Stomach (tissue), 8 donors: ENCODE measurements at regions not wholly inside any gene's neighbourhood (a gene's known extent, or its start where the extent isn't known, plus 50 kb on each side); places are given as distances from the start of the nearest gene placed in this dataset.

Experiments
- DNase-seq, 2 donors: peaks; one replicate each; pipeline versions ENCODE4 v3.0.0 to v3.0.0-alpha.2; 2013 to 2019
- H3K27ac ChIP-seq, 5 donors: fragments of 200-600 bp in 4 of 5; sonication (generic) in 4 of 5; one replicate each; pipeline ENCODE4 v1.5.1; 2013 to 2019; ENCODE audit warnings: mild to moderate bottlenecking in 1 of 5, moderate library complexity in 1 of 5
- H3K27me3 ChIP-seq, 3 donors: fragments of 200-600 bp; sonication (generic); one replicate each; pipeline ENCODE4 v1.5.1; 2017 to 2019; ENCODE audit warnings: mixed run types in 1 of 3
- H3K36me3 ChIP-seq, 4 donors: fragments of 200-600 bp; sonication (generic); 1 replicate in 3 of 4; 2 replicates in 1 of 4; pipeline ENCODE4 v1.5.1; 2016 to 2019
- H3K4me1 ChIP-seq, 4 donors: fragments of 200-600 bp; sonication (generic); one replicate each; pipeline ENCODE4 v1.5.1; 2016 to 2019
- H3K4me3 ChIP-seq, 4 donors: fragments of 200-600 bp; sonication (generic) in 3 of 4; one replicate each; pipeline ENCODE4 v1.5.1; 2016 to 2019; ENCODE audit warnings: mild to moderate bottlenecking in 1 of 4
- H3K9me3 ChIP-seq, 4 donors: fragments of 200-600 bp; sonication (generic); one replicate each; pipeline ENCODE4 v1.5.1; 2016 to 2019
- CTCF ChIP-seq, 7 experiments: fragments of 450-650 bp in 4 of 7; fragments of 200-600 bp in 3 of 7; sonication (generic) in 3 of 7; IDR thresholded peaks; one replicate each; pipeline ENCODE4 v1.5.1; 2016 to 2019; ENCODE audit warnings: antibody characterized with exemption in 7 of 7, control low read depth in 2 of 7, mild to moderate bottlenecking in 1 of 7
- EP300 ChIP-seq: sonication (generic); formaldehyde crosslinking; IDR thresholded peaks from one replicate; pipeline ENCODE4 v1.6.1; 2017; ENCODE audit warnings: antibody characterized with exemption
- POLR2A ChIP-seq, 4 donors: fragments of 450-650 bp; IDR thresholded peaks; one replicate each; pipeline ENCODE4 v1.6.1; 2016; ENCODE audit warnings: antibody characterized with exemption in 4 of 4, control low read depth in 2 of 4, mild to moderate bottlenecking in 1 of 4, moderate library complexity in 1 of 4
- POLR2AphosphoS5 ChIP-seq, 3 donors: sonication (generic); formaldehyde crosslinking; IDR thresholded peaks; one replicate each; pipeline ENCODE4 v1.6.1; 2016; ENCODE audit warnings: antibody characterized with exemption in 3 of 3
- WGBS, 5 donors: extraction: QIAGEN DNeasy Blood & Tissue Kit in 3 of 5; methylation state at CpG; one replicate each; pipeline versions ENCODE4 v1.1.5 to v1.1.7; 2013 to 2018; 5-methylcytosine and 5-hydroxymethylcytosine counted together
- intact Hi-C: fragments of 100-400 bp; cut with DNase I; formaldehyde crosslinking; loops from one replicate; pipeline ENCODE4 v1.15.1; 2023; ENCODE audit warnings: low total_unique reads
- donor health status: healthy with polysubstance abuse.
- donor health status: Bipolar disorder and iron deficiency.
- donor health status: healthy.

- H3K9me3 ChIP-seq, result peaks cover 0 to 4% (median 0%) of the 10 kb centered on the region in 4 donors
- DNase-seq, result no peak
- H3K36me3 ChIP-seq, result no peaks in the 10 kb centered on the region
- no peak for TF ChIP-seq EP300
- no peak for TF ChIP-seq CTCF (IDR thresholded peaks at IDR 0.05)
- no peak for TF ChIP-seq POLR2A (IDR thresholded peaks at IDR 0.05)
- no peak for TF ChIP-seq POLR2AphosphoS5 (IDR thresholded peaks at IDR 0.05)
- H3K4me3 ChIP-seq, result no peak overlapping the region
- H3K27ac ChIP-seq, result no peak overlapping the region
- H3K4me1 ChIP-seq, result no peaks in the 10 kb centered on the region
- no peaks in the 10 kb centered on the region for H3K27me3 ChIP-seq
- 71 to 88% (median 77%) methylated on average over 3 of the region's 3 CpGs for WGBS, 5 donors
- intact Hi-C loops, result no loop called here
Measured at GRCh38 chr5:167271081-167271480, 1020.4 kb upstream of the WWC1 start.

- Histone ChIP-seq H3K4me1 (no peaks in the 10 kb centered on the region), H3K9me3 (peaks cover 0 to 4% (median 0%) of the 10 kb centered on the region in 4 donors), H3K27ac (no peak overlapping the region), H3K4me3 (no peak overlapping the region), H3K36me3 (no peaks in the 10 kb centered on the region), H3K27me3 (no peaks in the 10 kb centered on the region)
- DNase-seq, result no peak
- 73 to 82% (median 80%) methylated on average over 4 of the region's 4 CpGs for WGBS, 5 donors
- TF ChIP-seq POLR2A (IDR thresholded peaks at IDR 0.05) (no peak), POLR2AphosphoS5 (IDR thresholded peaks at IDR 0.05) (no peak), EP300 (no peak), CTCF (IDR thresholded peaks at IDR 0.05) (no peak)
- intact Hi-C loops, result no loop called here
Measured at GRCh38 chr5:167271511-167271910, 1019.9 kb upstream of the WWC1 start.

- WGBS, 5 donors, result 73 to 89% (median 87%) methylated on average over 3 of the region's 3 CpGs
- no peaks in the 10 kb centered on the region for H3K27me3 ChIP-seq
- H3K27ac ChIP-seq, result no peak overlapping the region
- no peak overlapping the region for H3K4me3 ChIP-seq
- no peaks in the 10 kb centered on the region for H3K4me1 ChIP-seq
- no peak for DNase-seq
- no peaks in the 10 kb centered on the region for H3K9me3 ChIP-seq
- H3K36me3 ChIP-seq, result no peaks in the 10 kb centered on the region
- TF ChIP-seq POLR2AphosphoS5 (IDR thresholded peaks at IDR 0.05), result no peak
- no peak for TF ChIP-seq CTCF (IDR thresholded peaks at IDR 0.05)
- TF ChIP-seq POLR2A (IDR thresholded peaks at IDR 0.05), result no peak
- no peak for TF ChIP-seq EP300
- intact Hi-C loops, result no loop called here
Measured at GRCh38 chr5:167280111-167280510, 1011.3 kb upstream of the WWC1 start.

- Histone ChIP-seq H3K9me3 (no peaks in the 10 kb centered on the region), H3K27ac (no peak overlapping the region), H3K36me3 (no peaks in the 10 kb centered on the region), H3K4me3 (no peak overlapping the region), H3K27me3 (no peaks in the 10 kb centered on the region), H3K4me1 (no peaks in the 10 kb centered on the region)
- intact Hi-C loops, result no loop called here
- WGBS, 5 donors, result 82 to 92% (median 90%) methylated on average over 3 of the region's 3 CpGs
- no peak for DNase-seq
- TF ChIP-seq POLR2A (IDR thresholded peaks at IDR 0.05) (no peak), POLR2AphosphoS5 (IDR thresholded peaks at IDR 0.05) (no peak)
Measured at GRCh38 chr5:167281925-167282324, 1009.5 kb upstream of the WWC1 start.

- 58 to 77% (median 68%) methylated on average over 4 of the region's 4 CpGs for WGBS, 5 donors
- no peak for DNase-seq
- intact Hi-C loops, result no loop called here
Measured at GRCh38 chr5:167283691-167284090, 1007.8 kb upstream of the WWC1 start.

More at GRCh38 chr5:167283691-167284090, 1007.8 kb upstream of the WWC1 start:
- Histone ChIP-seq H3K27me3 (no peaks in the 10 kb centered on the region), H3K4me3 (no peak overlapping the region), H3K27ac (no peak overlapping the region), H3K36me3 (no peaks in the 10 kb centered on the region), H3K4me1 (no peaks in the 10 kb centered on the region), H3K9me3 (no peaks in the 10 kb centered on the region)
- no peak for TF ChIP-seq EP300
- TF ChIP-seq POLR2A (IDR thresholded peaks at IDR 0.05), result no peak
- TF ChIP-seq CTCF (IDR thresholded peaks at IDR 0.05), result no peak
- TF ChIP-seq POLR2AphosphoS5 (IDR thresholded peaks at IDR 0.05), result no peak
